Naive thymus-derived CD8-positive, alpha-beta T cell (primary cell): ENCODE measurements at regions not wholly inside any gene's neighbourhood (a gene's known extent, or its start where the extent isn't known, plus 50 kb on each side); places are given as distances from the start of the nearest gene placed in this dataset.

Experiments
- ATAC-seq, 2 donors: fragments of 150-1000 bp; cut with Tn5 transposase in 1 of 2; sonication (Bioruptor Pico), chemical (Tn5 transposase) in 1 of 2; 1 replicate in 1 of 2; 2 replicates in 1 of 2; pipeline ENCODE4 v1.10.0; 2021; ENCODE audit warnings: mild to moderate bottlenecking in 2 of 2, moderate library complexity in 2 of 2
- POLR2A ChIA-PET: fragments of 350-600 bp; sonication (Branson Sonifier 250); formaldehyde crosslinking; loops from one replicate; lab custom pipeline; 2021; ENCODE audit warnings: antibody characterized with exemption; lab: Charles Lee
- DNase-seq, 10 donors: peaks; one replicate each; pipeline versions ENCODE4 v3.0.0 to v3.0.0-alpha.2; 2020 to 2022
- H3K27ac Mint-ChIP-seq, 10 donors: one replicate each; pipeline ENCODE4 v1.8.0; 2020 to 2022; ENCODE audit warnings: mild to moderate bottlenecking in 10 of 10, mixed read lengths in 10 of 10, moderate library complexity in 4 of 10, inconsistent platforms in 1 of 10
- H3K27me3 Mint-ChIP-seq, 5 donors: one replicate each; pipeline ENCODE4 v1.8.0; 2021 to 2022; ENCODE audit warnings: mixed read lengths in 5 of 5
- H3K36me3 Mint-ChIP-seq, 3 donors: one replicate each; pipeline ENCODE4 v1.8.0; 2020 to 2022; ENCODE audit warnings: mixed read lengths in 3 of 3, mild to moderate bottlenecking in 2 of 3, inconsistent platforms in 1 of 3
- H3K4me1 Mint-ChIP-seq, 4 donors: one replicate each; pipeline ENCODE4 v1.8.0; 2021 to 2022; ENCODE audit warnings: mixed read lengths in 4 of 4
- H3K4me3 Mint-ChIP-seq, 10 donors: one replicate each; pipeline ENCODE4 v1.8.0; 2020 to 2022; ENCODE audit warnings: mild to moderate bottlenecking in 10 of 10, mixed read lengths in 10 of 10, moderate library complexity in 6 of 10, inconsistent platforms in 1 of 10
- H3K9me3 Mint-ChIP-seq, 9 donors: one replicate each; pipeline ENCODE4 v1.8.0; 2020 to 2022; ENCODE audit warnings: mixed read lengths in 9 of 9, mild to moderate bottlenecking in 3 of 9, inconsistent platforms in 1 of 9, moderate library complexity in 1 of 9

- H3K27ac Mint-ChIP-seq, result no peak overlapping the region
- no peak for ATAC-seq
- POLR2A ChIA-PET, result no interaction called here
- DNase-seq, result no peak
- no peaks in the 10 kb centered on the region for H3K27me3 Mint-ChIP-seq
- H3K4me1 Mint-ChIP-seq, result no peaks in the 10 kb centered on the region
- peaks cover 0 to 13% (median 2%) of the 10 kb centered on the region in 9 donors for H3K9me3 Mint-ChIP-seq
- no peaks in the 10 kb centered on the region for H3K36me3 Mint-ChIP-seq
- H3K4me3 Mint-ChIP-seq, result no peak overlapping the region
These were observed 775.0 kb upstream of the API5 start for GRCh38 chr11:42536611-42537360.

- POLR2A ChIA-PET, result no interaction called here
- ATAC-seq (no peak), DNase-seq (no peak)
- Mint-ChIP-seq H3K27me3 (no peaks in the 10 kb centered on the region), H3K4me3 (no peak overlapping the region), H3K36me3 (no peaks in the 10 kb centered on the region), H3K9me3 (peaks cover 0 to 15% (median 5%) of the 10 kb centered on the region in 9 donors), H3K27ac (no peak overlapping the region), H3K4me1 (no peaks in the 10 kb centered on the region)
These were observed 769.5 kb upstream of the API5 start for GRCh38 chr11:42542336-42542735.

GRCh38 chr11:42543844-42544419 lies 767.9 kb upstream of the API5 start:
- H3K27me3 Mint-ChIP-seq, result no peaks in the 10 kb centered on the region
- POLR2A ChIA-PET, result no interaction called here
- H3K36me3 Mint-ChIP-seq, result no peaks in the 10 kb centered on the region
- H3K27ac Mint-ChIP-seq, result no peak overlapping the region
- peaks cover 0 to 15% (median 4%) of the 10 kb centered on the region in 9 donors for H3K9me3 Mint-ChIP-seq
- ATAC-seq (no peak), DNase-seq (no peak)
- no peaks in the 10 kb centered on the region for H3K4me1 Mint-ChIP-seq
- H3K4me3 Mint-ChIP-seq, result no peak overlapping the region

- no peaks in the 10 kb centered on the region for H3K36me3 Mint-ChIP-seq
- peaks cover 0 to 15% (median 3%) of the 10 kb centered on the region in 9 donors for H3K9me3 Mint-ChIP-seq
- no peaks in the 10 kb centered on the region for H3K4me1 Mint-ChIP-seq
- no peaks in the 10 kb centered on the region for H3K27me3 Mint-ChIP-seq
- no peak for DNase-seq
- no peak overlapping the region for H3K27ac Mint-ChIP-seq
- POLR2A ChIA-PET, result no interaction called here
- no peak overlapping the region for H3K4me3 Mint-ChIP-seq
- ATAC-seq, result no peak
These were observed 767.1 kb upstream of the API5 start for GRCh38 chr11:42544726-42545125.

GRCh38 chr11:42545954-42546353 lies 765.8 kb upstream of the API5 start:
- DNase-seq, result no peak
- H3K36me3 Mint-ChIP-seq, result no peaks in the 10 kb centered on the region
- no peak for ATAC-seq
- no peaks in the 10 kb centered on the region for H3K27me3 Mint-ChIP-seq
- H3K27ac Mint-ChIP-seq, result no peak overlapping the region
- H3K9me3 Mint-ChIP-seq, result peaks cover 0 to 15% (median 3%) of the 10 kb centered on the region in 9 donors
- POLR2A ChIA-PET, result no interaction called here
- no peaks in the 10 kb centered on the region for H3K4me1 Mint-ChIP-seq
- no peak overlapping the region for H3K4me3 Mint-ChIP-seq

- no peak for DNase-seq
- POLR2A ChIA-PET, result no interaction called here
- Mint-ChIP-seq H3K27ac (no peak overlapping the region), H3K36me3 (no peaks in the 10 kb centered on the region), H3K4me1 (no peaks in the 10 kb centered on the region), H3K4me3 (no peak overlapping the region), H3K9me3 (peaks cover 0 to 3% (median 0%) of the 10 kb centered on the region in 9 donors), H3K27me3 (no peaks in the 10 kb centered on the region)
- no peak for ATAC-seq
These were observed 759.0 kb upstream of the API5 start for GRCh38 chr11:42552786-42553185.

GRCh38 chr11:42555190-42555589 lies 756.6 kb upstream of the API5 start:
- no peaks in the 10 kb centered on the region for H3K36me3 Mint-ChIP-seq
- no peak overlapping the region for H3K4me3 Mint-ChIP-seq
- peaks cover 0 to 1% (median 0%) of the 10 kb centered on the region in 4 donors for H3K4me1 Mint-ChIP-seq
- DNase-seq, result no peak
- no peak overlapping the region for H3K27ac Mint-ChIP-seq
- ATAC-seq, result no peak
- POLR2A ChIA-PET, result no interaction called here
- peaks cover 0 to 6% (median 2%) of the 10 kb centered on the region in 9 donors for H3K9me3 Mint-ChIP-seq
- no peaks in the 10 kb centered on the region for H3K27me3 Mint-ChIP-seq

- no peak overlapping the region for H3K4me3 Mint-ChIP-seq
- H3K36me3 Mint-ChIP-seq, result peaks cover 0 to 4% (median 0%) of the 10 kb centered on the region in 3 donors
- POLR2A ChIA-PET, result no interaction called here
- H3K27me3 Mint-ChIP-seq, result no peaks in the 10 kb centered on the region
- peaks cover 0 to 41% (median 13%) of the 10 kb centered on the region in 9 donors for H3K9me3 Mint-ChIP-seq
- H3K4me1 Mint-ChIP-seq, result no peaks in the 10 kb centered on the region
- DNase-seq (no peak), ATAC-seq (no peak)
- H3K27ac Mint-ChIP-seq, result no peak overlapping the region
These were observed 740.5 kb upstream of the API5 start for GRCh38 chr11:42571131-42571877.

DNA sequence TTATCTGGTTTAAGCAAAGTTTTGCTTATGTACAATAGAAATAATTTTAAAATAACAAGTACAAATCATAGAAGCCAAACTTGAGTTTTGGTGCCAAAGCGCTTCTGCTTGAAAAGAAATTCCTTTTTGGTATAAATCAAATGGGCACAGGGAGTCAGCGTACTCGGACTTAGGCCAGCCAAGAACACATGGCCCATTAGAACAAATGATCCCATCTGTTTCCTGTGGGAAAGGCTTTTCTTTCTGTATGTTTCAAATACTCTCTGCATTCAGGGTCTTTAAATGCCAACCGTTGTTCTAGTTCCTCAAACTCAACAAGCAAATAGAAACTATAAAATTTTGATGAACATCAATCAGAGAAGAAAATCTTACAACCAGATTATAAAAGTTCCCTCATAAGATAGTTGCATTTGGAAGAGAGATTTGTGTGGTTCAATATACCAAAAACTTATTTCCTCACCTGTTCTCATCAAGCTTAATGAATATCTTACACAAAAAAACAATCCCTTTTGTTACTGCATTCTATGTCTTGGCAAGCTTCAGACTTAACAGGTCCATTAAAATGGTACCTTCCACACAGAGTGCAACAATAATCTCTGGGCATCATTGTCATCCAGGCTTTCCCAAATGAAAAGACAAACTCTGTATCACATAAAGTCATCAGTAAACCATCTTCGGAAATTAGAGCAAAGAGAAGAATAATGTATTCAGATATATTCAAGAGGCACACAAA lies 739.8 kb upstream of the API5 start:
- Mint-ChIP-seq H3K9me3 (peaks cover 0 to 37% (median 11%) of the 10 kb centered on the region in 9 donors), H3K27me3 (no peaks in the 10 kb centered on the region), H3K4me3 (no peak overlapping the region), H3K27ac (no peak overlapping the region), H3K36me3 (peaks cover 0 to 4% (median 0%) of the 10 kb centered on the region in 3 donors), H3K4me1 (no peaks in the 10 kb centered on the region)
- POLR2A ChIA-PET, result no interaction called here
- ATAC-seq (no peak), DNase-seq (no peak)

DNA sequence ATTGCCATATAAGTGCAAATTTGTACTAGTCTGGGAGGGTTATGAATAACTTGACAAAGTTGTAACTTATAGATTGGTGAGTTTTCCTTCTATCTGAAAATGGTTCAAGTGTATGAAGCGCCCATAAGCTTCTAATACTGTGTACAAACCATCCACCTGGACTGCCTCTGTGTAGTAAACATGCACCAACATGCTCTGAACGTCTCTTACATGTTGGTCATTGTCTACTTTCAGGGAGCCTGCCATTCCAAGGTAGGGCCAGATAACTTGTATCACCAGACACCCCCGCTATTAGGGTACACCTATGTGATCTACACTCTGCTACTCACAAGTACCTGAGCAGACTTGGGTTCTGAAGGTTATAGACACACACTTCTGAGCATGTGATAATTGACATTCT lies 735.5 kb upstream of the API5 start:
- H3K9me3 Mint-ChIP-seq, result peaks cover 0 to 32% (median 9%) of the 10 kb centered on the region in 9 donors
- no peak for ATAC-seq
- no peak overlapping the region for H3K4me3 Mint-ChIP-seq
- no peaks in the 10 kb centered on the region for H3K36me3 Mint-ChIP-seq
- DNase-seq, result no peak
- no peaks in the 10 kb centered on the region for H3K4me1 Mint-ChIP-seq
- POLR2A ChIA-PET, result no interaction called here
- H3K27ac Mint-ChIP-seq, result no peak overlapping the region
- no peaks in the 10 kb centered on the region for H3K27me3 Mint-ChIP-seq

DNA sequence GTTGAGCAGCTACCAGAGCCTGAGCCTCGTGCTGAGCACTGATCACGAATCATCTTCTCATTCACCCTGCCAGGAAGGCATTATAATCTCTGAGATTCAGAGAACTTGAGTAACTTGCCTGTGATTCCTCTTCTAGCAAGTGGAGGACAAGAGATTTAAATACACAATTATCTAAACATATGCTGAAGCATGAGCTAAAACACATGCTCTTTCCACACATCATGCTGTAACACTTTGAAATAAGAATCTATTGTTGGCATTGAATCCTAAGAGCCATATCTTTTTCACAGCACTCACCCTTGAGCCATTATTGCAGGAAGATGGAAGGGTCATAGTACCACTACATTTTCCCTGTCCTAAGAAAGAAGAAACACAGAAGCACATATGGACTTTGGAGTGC lies 722.5 kb upstream of the API5 start:
- Mint-ChIP-seq H3K4me3 (no peak overlapping the region), H3K9me3 (peaks cover 0 to 16% (median 2%) of the 10 kb centered on the region in 9 donors)
- POLR2A ChIA-PET, result no interaction called here

GRCh38 chr11:42591841-42592240 lies 720.0 kb upstream of the API5 start:
- peaks cover 0 to 16% (median 2%) of the 10 kb centered on the region in 9 donors for H3K9me3 Mint-ChIP-seq
- no peak for ATAC-seq

More for the DNA sequence above, 722.5 kb upstream of the API5 start:
- no peak for ATAC-seq
- Mint-ChIP-seq H3K27ac (no peak overlapping the region), H3K36me3 (no peaks in the 10 kb centered on the region), H3K27me3 (no peaks in the 10 kb centered on the region), H3K4me1 (no peaks in the 10 kb centered on the region)
- DNase-seq, result no peak

GRCh38 chr11:42593441-42593840 lies 718.4 kb upstream of the API5 start:
- no peak for ATAC-seq
- no peak overlapping the region for H3K27ac Mint-ChIP-seq
- no peaks in the 10 kb centered on the region for H3K27me3 Mint-ChIP-seq
- H3K4me3 Mint-ChIP-seq, result no peak overlapping the region
- H3K4me1 Mint-ChIP-seq, result no peaks in the 10 kb centered on the region
- no peak for DNase-seq
- no peaks in the 10 kb centered on the region for H3K36me3 Mint-ChIP-seq
- peaks cover 0 to 16% (median 2%) of the 10 kb centered on the region in 9 donors for H3K9me3 Mint-ChIP-seq
- POLR2A ChIA-PET, result no interaction called here

More at GRCh38 chr11:42591841-42592240, 720.0 kb upstream of the API5 start:
- Mint-ChIP-seq H3K4me3 (no peak overlapping the region), H3K27ac (no peak overlapping the region), H3K27me3 (no peaks in the 10 kb centered on the region), H3K36me3 (no peaks in the 10 kb centered on the region), H3K4me1 (no peaks in the 10 kb centered on the region)
- no peak for DNase-seq
- POLR2A ChIA-PET, result no interaction called here
